ENCODE measurements at regions not wholly inside any gene's neighbourhood (a gene's known extent, or its start where the extent isn't known, plus 50 kb on each side); places are given as distances from the start of the nearest gene placed in this dataset.
A peak's percentile ranks its signal among the peaks of the same experiment; 100 is the strongest.
"Not testable (repeated sequence)": the region's sequence is repeated elsewhere in the genome, so short reads cannot be mapped to it uniquely, and the experiment has no call there.

DNA sequence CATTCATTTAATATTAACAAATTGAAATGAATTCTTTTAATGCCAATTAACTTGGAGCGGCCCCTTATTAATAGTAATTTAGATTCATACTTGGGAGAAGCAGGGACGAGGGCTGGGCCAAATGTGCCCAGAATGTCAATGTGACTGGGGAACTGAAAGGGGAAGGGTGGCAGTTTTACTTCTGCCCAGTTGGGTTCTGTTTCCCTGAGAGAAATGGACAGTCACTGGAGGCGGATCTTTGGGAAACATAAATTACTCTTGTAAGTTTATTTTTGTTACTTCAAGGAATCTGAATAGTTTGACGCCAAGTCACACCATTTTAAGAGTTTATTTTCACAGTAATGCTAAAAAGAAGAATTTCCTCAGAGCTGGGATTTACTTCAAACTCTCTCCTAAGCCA is 432.1 kb downstream of the CNTNAP3B start:
- H3K9ac ChIP-seq (ENCODE audit: insufficient read depth, low read length, poor library complexity, severe bottlenecking); intact Hi-C loops (cut with micrococcal nuclease); H4K20me1 ChIP-seq (ENCODE audit: insufficient read depth, low read length); H3K9me3 Mint-ChIP-seq; H3K4me2 ChIP-seq (replicated peaks; ENCODE audit: extremely low read depth, low read length, poor library complexity, severe bottlenecking); H3K4me3 Mint-ChIP-seq; H3K36me3 ChIP-seq (replicated peaks in 1 of 2; ENCODE audit: control insufficient read depth in 1 of 2, insufficient read depth in 2 of 2, low read length in 2 of 2); H3K79me2 ChIP-seq (ENCODE audit: insufficient read depth, low read length); H3K36me3 Mint-ChIP-seq; H3K27me3 Mint-ChIP-seq (ENCODE audit: low read depth in 3 of 3); H3K4me3 ChIP-seq (replicated peaks in 1 of 3; ENCODE audit: low read depth in 2 of 3, low read length in 3 of 3); H2AFZ ChIP-seq (ENCODE audit: insufficient read depth, low read depth, low read length, poor library complexity, severe bottlenecking); H3K9me3 ChIP-seq (replicated peaks in 1 of 2; ENCODE audit: control insufficient read depth in 1 of 2, insufficient read depth in 1 of 2, low read length in 2 of 2); H3K27me3 ChIP-seq (ENCODE audit: control insufficient read depth in 2 of 2, insufficient read depth in 2 of 2, low read length in 2 of 2): not testable (repeated sequence)
- Mint-ChIP-seq H3K27ac (peak overlapping the region in 4 of 7 donors; percentile 40 to 78 (median 65)), H3K4me1 (peaks cover 13% of the 10 kb centered on the region)
- no CpG with 5 or more reads among the region's 4 CpGs for WGBS (ENCODE audit: insufficient coverage)
- DNase-seq, result peak; percentile 21 to 35 (median 32)
- Histone ChIP-seq H3K4me1 (ENCODE audit: control insufficient read depth in 1 of 2, insufficient read depth in 2 of 2, low read length in 2 of 2) (peaks cover 14 to 17% of the 10 kb centered on the region in 2 donors), H3K27ac (ENCODE audit: low read depth in 1 of 2, low read length in 2 of 2) (peak overlapping the region; percentile 28 to 69)

DNA sequence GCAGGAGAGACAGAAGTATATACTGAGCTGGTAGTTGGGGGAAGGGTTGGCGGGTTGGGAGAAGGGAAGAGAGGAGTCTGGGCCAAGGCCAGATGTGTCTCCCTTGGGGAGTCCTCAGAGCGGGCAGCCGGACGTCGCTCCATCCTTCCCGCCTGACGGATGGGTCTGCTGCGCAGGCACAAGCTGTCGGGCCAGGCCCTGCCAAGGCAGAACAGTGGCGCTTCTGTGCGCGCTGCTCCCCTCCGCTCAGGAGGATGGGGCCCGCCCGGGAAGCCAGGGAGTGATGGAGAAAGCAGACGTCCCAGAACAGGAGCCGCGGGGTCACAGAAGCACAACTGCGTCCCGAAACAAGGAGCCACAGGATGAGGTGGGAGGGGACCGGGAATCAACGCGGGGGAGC is 449.9 kb downstream of the CNTNAP3B start:
- H3K27ac Mint-ChIP-seq; H2AFZ ChIP-seq (ENCODE audit: insufficient read depth, low read depth, low read length, poor library complexity, severe bottlenecking); H3K36me3 Mint-ChIP-seq; H3K27ac ChIP-seq (ENCODE audit: low read depth in 1 of 2, low read length in 2 of 2); H3K36me3 ChIP-seq (replicated peaks in 1 of 2; ENCODE audit: control insufficient read depth in 1 of 2, insufficient read depth in 2 of 2, low read length in 2 of 2); H3K9me3 ChIP-seq (replicated peaks in 1 of 2; ENCODE audit: control insufficient read depth in 1 of 2, insufficient read depth in 1 of 2, low read length in 2 of 2); H3K27me3 ChIP-seq (ENCODE audit: control insufficient read depth in 2 of 2, insufficient read depth in 2 of 2, low read length in 2 of 2); H3K9me3 Mint-ChIP-seq; H3K9ac ChIP-seq (ENCODE audit: insufficient read depth, low read length, poor library complexity, severe bottlenecking); intact Hi-C loops (cut with micrococcal nuclease); H3K79me2 ChIP-seq (ENCODE audit: insufficient read depth, low read length); H3K4me3 Mint-ChIP-seq; H3K27me3 Mint-ChIP-seq (ENCODE audit: low read depth in 3 of 3); H3K4me3 ChIP-seq (replicated peaks in 1 of 3; ENCODE audit: low read depth in 2 of 3, low read length in 3 of 3); H3K4me2 ChIP-seq (replicated peaks; ENCODE audit: extremely low read depth, low read length, poor library complexity, severe bottlenecking); H4K20me1 ChIP-seq (ENCODE audit: insufficient read depth, low read length); DNase-seq; H3K4me1 Mint-ChIP-seq; H3K4me1 ChIP-seq (ENCODE audit: control insufficient read depth in 1 of 2, insufficient read depth in 2 of 2, low read length in 2 of 2): not testable (repeated sequence)
- WGBS (ENCODE audit: insufficient coverage), result no CpG with 5 or more reads among the region's 23 CpGs

DNA sequence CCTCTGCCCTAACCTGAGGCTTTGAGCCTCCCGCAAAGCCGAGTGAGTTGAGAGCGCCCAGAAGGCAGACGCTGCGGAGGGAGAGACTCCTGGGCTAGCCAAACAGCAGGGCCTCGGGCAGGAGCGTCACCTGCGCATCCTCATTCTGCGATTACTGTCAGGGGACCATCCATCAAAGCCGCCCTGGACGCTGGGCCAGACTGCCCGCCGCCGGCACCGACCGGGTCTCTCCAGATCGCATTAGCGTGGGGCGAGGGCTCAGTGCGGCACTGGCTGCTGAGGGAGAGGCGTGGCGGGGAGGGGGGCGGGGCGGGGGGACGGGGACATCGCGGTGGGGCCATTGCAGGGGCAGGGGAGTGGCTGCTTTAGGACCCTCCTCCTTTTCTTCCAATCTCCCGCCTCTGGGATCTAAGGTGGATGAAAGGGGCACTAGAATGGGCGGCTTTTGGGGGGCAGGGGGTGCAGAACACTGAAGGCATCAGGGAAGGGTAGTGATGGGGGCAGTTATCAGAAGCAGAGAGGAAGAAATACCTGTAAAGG is 465.7 kb downstream of the CNTNAP3B start:
- H3K9me3 Mint-ChIP-seq; H4K20me1 ChIP-seq (ENCODE audit: insufficient read depth, low read length); H3K27me3 Mint-ChIP-seq (ENCODE audit: low read depth in 3 of 3); H3K4me3 Mint-ChIP-seq; H3K36me3 Mint-ChIP-seq; H3K27ac Mint-ChIP-seq; H3K4me3 ChIP-seq (replicated peaks in 1 of 3; ENCODE audit: low read depth in 2 of 3, low read length in 3 of 3); intact Hi-C loops (cut with micrococcal nuclease); H3K27me3 ChIP-seq (ENCODE audit: control insufficient read depth in 2 of 2, insufficient read depth in 2 of 2, low read length in 2 of 2); H3K9ac ChIP-seq (ENCODE audit: insufficient read depth, low read length, poor library complexity, severe bottlenecking); H3K9me3 ChIP-seq (replicated peaks in 1 of 2; ENCODE audit: control insufficient read depth in 1 of 2, insufficient read depth in 1 of 2, low read length in 2 of 2); H3K4me1 Mint-ChIP-seq; H3K79me2 ChIP-seq (ENCODE audit: insufficient read depth, low read length); H3K4me2 ChIP-seq (replicated peaks; ENCODE audit: extremely low read depth, low read length, poor library complexity, severe bottlenecking); DNase-seq; H3K27ac ChIP-seq (ENCODE audit: low read depth in 1 of 2, low read length in 2 of 2); H2AFZ ChIP-seq (ENCODE audit: insufficient read depth, low read depth, low read length, poor library complexity, severe bottlenecking); H3K36me3 ChIP-seq (replicated peaks in 1 of 2; ENCODE audit: control insufficient read depth in 1 of 2, insufficient read depth in 2 of 2, low read length in 2 of 2); H3K4me1 ChIP-seq (ENCODE audit: control insufficient read depth in 1 of 2, insufficient read depth in 2 of 2, low read length in 2 of 2): not testable (repeated sequence)
- no CpG with 5 or more reads among the region's 29 CpGs for WGBS (ENCODE audit: insufficient coverage)

DNA sequence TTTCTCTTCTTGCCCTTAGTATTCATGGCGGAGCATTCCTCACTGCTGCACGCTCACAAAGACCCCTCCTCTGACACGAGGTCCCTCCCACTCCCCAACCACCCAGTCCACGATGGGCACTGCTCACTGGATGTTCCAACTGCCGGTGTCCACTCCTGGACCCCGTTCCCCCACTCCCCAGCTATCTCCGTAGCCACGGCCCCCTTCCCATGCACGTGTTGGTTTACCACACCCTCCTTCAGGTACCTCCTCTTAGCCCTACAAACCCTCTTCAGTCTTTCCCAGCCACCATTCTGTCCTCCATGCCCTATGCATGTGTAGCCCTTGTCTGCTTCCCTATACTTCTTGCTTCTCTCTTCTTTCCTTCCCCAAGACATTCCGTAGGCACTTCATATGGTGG is 469.6 kb upstream of the ZNG1F start:
- H3K27ac ChIP-seq (ENCODE audit: low read depth in 1 of 2, low read length in 2 of 2); H3K4me3 Mint-ChIP-seq; H3K4me2 ChIP-seq (replicated peaks; ENCODE audit: extremely low read depth, low read length, poor library complexity, severe bottlenecking); DNase-seq; H3K4me3 ChIP-seq (replicated peaks in 1 of 3; ENCODE audit: low read depth in 2 of 3, low read length in 3 of 3); H3K4me1 Mint-ChIP-seq; H3K9me3 ChIP-seq (replicated peaks in 1 of 2; ENCODE audit: control insufficient read depth in 1 of 2, insufficient read depth in 1 of 2, low read length in 2 of 2); H3K9me3 Mint-ChIP-seq; H3K4me1 ChIP-seq (ENCODE audit: control insufficient read depth in 1 of 2, insufficient read depth in 2 of 2, low read length in 2 of 2); H4K20me1 ChIP-seq (ENCODE audit: insufficient read depth, low read length); H3K9ac ChIP-seq (ENCODE audit: insufficient read depth, low read length, poor library complexity, severe bottlenecking); H3K79me2 ChIP-seq (ENCODE audit: insufficient read depth, low read length); H3K36me3 ChIP-seq (replicated peaks in 1 of 2; ENCODE audit: control insufficient read depth in 1 of 2, insufficient read depth in 2 of 2, low read length in 2 of 2); H3K27me3 ChIP-seq (ENCODE audit: control insufficient read depth in 2 of 2, insufficient read depth in 2 of 2, low read length in 2 of 2); H2AFZ ChIP-seq (ENCODE audit: insufficient read depth, low read depth, low read length, poor library complexity, severe bottlenecking); intact Hi-C loops (cut with micrococcal nuclease); H3K36me3 Mint-ChIP-seq; H3K27ac Mint-ChIP-seq: not testable (repeated sequence)
- WGBS (ENCODE audit: insufficient coverage), result no CpG with 5 or more reads among the region's 10 CpGs
- peaks cover 11 to 27% (median 21%) of the 10 kb centered on the region in 3 donors for H3K27me3 Mint-ChIP-seq (ENCODE audit: low read depth in 3 of 3)
